ENCODE measurements at regions not wholly inside any gene's neighbourhood (a gene's known extent, or its start where the extent isn't known, plus 50 kb on each side); places are given as distances from the start of the nearest gene placed in this dataset.

DNA sequence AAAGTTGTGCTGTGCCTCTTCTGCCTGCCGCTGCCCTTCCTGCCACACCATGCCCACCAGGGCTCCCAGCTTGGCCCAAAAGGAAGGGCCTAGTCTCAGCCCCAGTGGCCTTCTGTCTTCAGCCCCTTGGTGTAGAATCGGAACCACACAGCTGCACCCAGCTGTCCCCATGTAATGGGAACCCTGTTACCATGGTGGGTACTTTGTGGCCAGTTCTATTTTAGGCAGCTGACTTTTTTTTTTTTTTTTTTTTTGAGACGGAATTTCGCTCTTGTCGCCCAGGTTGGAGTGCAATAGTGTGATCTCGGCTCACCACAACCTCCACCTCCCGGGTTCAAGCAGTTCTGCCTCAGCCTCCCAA is 163.3 kb upstream of the GSE1 start:
- intact Hi-C loops (cut with micrococcal nuclease) = no loop called here
- Histone ChIP-seq H3K36me3 (ENCODE audit: control insufficient read depth, insufficient read depth, low read length) (no peaks in the 10 kb centered on the region), H2AFZ (replicated peaks; ENCODE audit: low read length, poor library complexity) (no peak overlapping the region), H3K9ac (ENCODE audit: low read depth, low read length) (no peak overlapping the region), H3K9me1 (ENCODE audit: insufficient read depth, low read length) (no peaks in the 10 kb centered on the region), H3K4me3 (ENCODE audit: insufficient read depth, low read depth, low read length) (no peak overlapping the region), H3K9me3 (ENCODE audit: control insufficient read depth, insufficient read depth, low read length) (no peaks in the 10 kb centered on the region), H2AK9ac (replicated peaks; ENCODE audit: low read depth, low read length, poor library complexity) (no peak overlapping the region), H3K14ac (replicated peaks; ENCODE audit: low read depth, low read length) (no peak overlapping the region), H3K4ac (ENCODE audit: low read depth, low read length) (no peak overlapping the region), H2BK15ac (ENCODE audit: low read depth, low read length) (no peak overlapping the region), H4K8ac (ENCODE audit: low read depth in 2 of 2, low read length in 2 of 2) (no peak overlapping the region), H4K91ac (ENCODE audit: insufficient read depth, low read depth, low read length) (no peak overlapping the region), H2AK5ac (ENCODE audit: low read depth, low read length) (no peak overlapping the region), H2BK5ac (ENCODE audit: low read depth, low read length, poor library complexity, severe bottlenecking) (no peak overlapping the region), H2BK120ac (ENCODE audit: low read depth, low read length) (no peak overlapping the region), H4K5ac (ENCODE audit: low read depth, low read length) (no peak overlapping the region), H3K23ac (ENCODE audit: low read depth, low read length) (no peak overlapping the region), H3K27ac (ENCODE audit: insufficient read depth, low read length) (no peak overlapping the region), H4K20me1 (ENCODE audit: insufficient read depth, low read length) (peaks cover 78% of the 10 kb centered on the region), H2BK20ac (ENCODE audit: low read depth, low read length) (no peak overlapping the region), H3K56ac (ENCODE audit: extremely low read depth, insufficient read depth, low read length) (no peak overlapping the region), H3K79me1 (ENCODE audit: low read depth in 1 of 2, low read length in 2 of 2) (peaks cover 4 to 6% of the 10 kb centered on the region in 2 experiments; a peak in 1 of 4 replicates), H3K18ac (ENCODE audit: low read depth, low read length) (no peak overlapping the region), H3K4me1 (ENCODE audit: control insufficient read depth, insufficient read depth, low read length) (no peaks in the 10 kb centered on the region), H3K27me3 (ENCODE audit: control insufficient read depth, insufficient read depth, low read length) (no peaks in the 10 kb centered on the region), H3K4me2 (ENCODE audit: low read depth, low read length) (no peak overlapping the region)
- ATAC-seq (ENCODE audit: low read depth) (no peak), DNase-seq (no peak)
- CTCF ChIA-PET = no interaction called here
- BruUV-seq (replicated peaks) = no TSS peak
- in situ Hi-C loops (cut with MboI; ENCODE audit: low sequenced_read_pairs) = no loop called here
- dilution Hi-C loops (cut with HindIII; ENCODE audit: low sequenced_read_pairs, unreplicated experiment) = no loop called here
- no CpG with 5 or more reads among the region's 7 CpGs for WGBS, 2 experiments (ENCODE audit: extremely low coverage in 2 of 2, insufficient read length in 1 of 2)
- no peak for TF ChIP-seq FOS (IDR thresholded peaks at IDR 0.05; ENCODE audit: low read depth, low read length)
- TF ChIP-seq SMC3 (IDR thresholded peaks at IDR 0.05; ENCODE audit: low read depth, low read length) = no peak
- no peak for TF ChIP-seq POLR2A (IDR thresholded peaks at IDR 0.05; ENCODE audit: low read depth, low read length)
- no peak for TF ChIP-seq MXI1 (IDR thresholded peaks at IDR 0.05; ENCODE audit: borderline replicate concordance, low read depth, low read length)
- no peak for TF ChIP-seq NFE2L2 (IDR thresholded peaks at IDR 0.05; ENCODE audit: low read depth, low read length)
- no peak for TF ChIP-seq RAD21 (IDR thresholded peaks at IDR 0.05; ENCODE audit: low read length)
- no peak for TF ChIP-seq BHLHE40 (IDR thresholded peaks at IDR 0.05; ENCODE audit: low read depth, low read length)
- TF ChIP-seq, protein P1, sequence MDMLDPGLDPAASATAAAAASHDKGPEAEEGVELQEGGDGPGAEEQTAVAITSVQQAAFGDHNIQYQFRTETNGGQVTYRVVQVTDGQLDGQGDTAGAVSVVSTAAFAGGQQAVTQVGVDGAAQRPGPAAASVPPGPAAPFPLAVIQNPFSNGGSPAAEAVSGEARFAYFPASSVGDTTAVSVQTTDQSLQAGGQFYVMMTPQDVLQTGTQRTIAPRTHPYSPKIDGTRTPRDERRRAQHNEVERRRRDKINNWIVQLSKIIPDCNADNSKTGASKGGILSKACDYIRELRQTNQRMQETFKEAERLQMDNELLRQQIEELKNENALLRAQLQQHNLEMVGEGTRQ (IDR thresholded peaks at IDR 0.05; ENCODE audit: low read depth, low read length) = no peak
- TF ChIP-seq, protein P2, sequence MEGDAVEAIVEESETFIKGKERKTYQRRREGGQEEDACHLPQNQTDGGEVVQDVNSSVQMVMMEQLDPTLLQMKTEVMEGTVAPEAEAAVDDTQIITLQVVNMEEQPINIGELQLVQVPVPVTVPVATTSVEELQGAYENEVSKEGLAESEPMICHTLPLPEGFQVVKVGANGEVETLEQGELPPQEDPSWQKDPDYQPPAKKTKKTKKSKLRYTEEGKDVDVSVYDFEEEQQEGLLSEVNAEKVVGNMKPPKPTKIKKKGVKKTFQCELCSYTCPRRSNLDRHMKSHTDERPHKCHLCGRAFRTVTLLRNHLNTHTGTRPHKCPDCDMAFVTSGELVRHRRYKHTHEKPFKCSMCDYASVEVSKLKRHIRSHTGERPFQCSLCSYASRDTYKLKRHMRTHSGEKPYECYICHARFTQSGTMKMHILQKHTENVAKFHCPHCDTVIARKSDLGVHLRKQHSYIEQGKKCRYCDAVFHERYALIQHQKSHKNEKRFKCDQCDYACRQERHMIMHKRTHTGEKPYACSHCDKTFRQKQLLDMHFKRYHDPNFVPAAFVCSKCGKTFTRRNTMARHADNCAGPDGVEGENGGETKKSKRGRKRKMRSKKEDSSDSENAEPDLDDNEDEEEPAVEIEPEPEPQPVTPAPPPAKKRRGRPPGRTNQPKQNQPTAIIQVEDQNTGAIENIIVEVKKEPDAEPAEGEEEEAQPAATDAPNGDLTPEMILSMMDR (conservative IDR thresholded peaks at IDR 0.05; ENCODE audit: low read depth, low read length) = no peak
- TF ChIP-seq RCOR1 (IDR thresholded peaks at IDR 0.05; ENCODE audit: insufficient replicate concordance, low read length) = no peak
- TF ChIP-seq RFX5 (IDR thresholded peaks at IDR 0.05; ENCODE audit: low read depth, low read length) = no peak
- no peak for TF ChIP-seq MAFK (IDR thresholded peaks at IDR 0.05; ENCODE audit: low read depth, low read length)
- POLR2A ChIA-PET (ENCODE audit: unreplicated experiment) = no interaction called here

Measured in IMR-90 (cell line).